ENCODE measurements at regions not wholly inside any gene's neighbourhood (a gene's known extent, or its start where the extent isn't known, plus 50 kb on each side); places are given as distances from the start of the nearest gene placed in this dataset.

DNA sequence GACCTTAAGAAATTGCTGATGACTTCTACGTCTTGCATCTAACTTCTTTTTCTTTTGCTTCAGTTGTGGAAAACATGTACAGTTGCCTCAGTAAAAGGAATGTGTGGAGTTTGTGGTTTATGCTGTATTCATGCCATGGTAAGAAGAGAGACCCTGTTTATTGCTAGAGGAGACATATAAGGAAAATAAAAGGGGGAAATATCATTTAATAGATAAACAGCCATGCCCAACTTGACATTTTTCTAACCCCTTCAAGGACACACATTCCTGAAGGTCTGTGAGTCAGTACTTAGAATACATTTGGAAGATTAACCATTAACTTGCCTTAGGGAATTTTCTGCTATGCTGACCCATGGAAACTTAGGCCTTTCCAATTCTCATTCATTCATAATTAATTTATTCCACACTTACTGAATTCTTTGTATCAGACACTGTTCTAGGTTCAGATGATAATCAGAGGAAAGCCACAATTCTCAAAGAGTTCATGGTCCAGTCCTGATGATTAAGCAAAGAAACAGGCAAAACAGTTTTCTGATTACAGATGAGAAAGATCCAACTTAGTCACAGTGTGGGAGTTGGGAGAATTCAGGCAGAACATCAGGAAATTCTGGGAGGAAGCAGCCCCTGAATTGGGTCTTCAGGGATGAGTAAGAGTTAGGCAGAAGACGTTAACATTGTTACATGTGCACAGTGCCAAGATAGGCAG is 329.8 kb upstream of the RASGRP1 start:
- DNase-seq: no peak

- DNase-seq: no peak
Observed at GRCh38 chr15:38895326-38896255, 331.0 kb upstream of the RASGRP1 start.

DNA sequence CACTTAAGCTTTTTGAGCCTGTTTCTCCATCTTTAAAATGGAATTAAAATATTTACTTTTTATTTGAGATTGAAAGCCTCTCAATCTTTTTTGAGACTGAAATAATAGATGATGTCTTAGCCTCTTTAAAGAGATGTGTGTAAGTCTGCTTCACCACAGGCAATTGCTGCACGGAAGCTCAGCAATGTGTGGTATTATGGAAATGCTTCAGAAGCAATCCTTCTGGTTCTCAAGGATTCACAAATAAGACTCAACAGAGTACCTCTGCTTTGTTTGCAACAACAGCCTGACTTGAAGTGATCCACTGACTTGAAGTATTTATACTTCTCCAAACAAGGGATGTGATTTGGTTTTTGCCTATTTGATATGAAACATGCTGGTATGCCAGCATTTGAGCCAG is 332.0 kb upstream of the RASGRP1 start:
- no peak for DNase-seq

GRCh38 chr15:38897551-38897950 is 332.9 kb upstream of the RASGRP1 start:
- DNase-seq: no peak

GRCh38 chr15:38898236-38898635 is 333.6 kb upstream of the RASGRP1 start:
- no peak for DNase-seq

GRCh38 chr15:38899300-38899699 is 334.7 kb upstream of the RASGRP1 start:
- no peak for DNase-seq

DNA sequence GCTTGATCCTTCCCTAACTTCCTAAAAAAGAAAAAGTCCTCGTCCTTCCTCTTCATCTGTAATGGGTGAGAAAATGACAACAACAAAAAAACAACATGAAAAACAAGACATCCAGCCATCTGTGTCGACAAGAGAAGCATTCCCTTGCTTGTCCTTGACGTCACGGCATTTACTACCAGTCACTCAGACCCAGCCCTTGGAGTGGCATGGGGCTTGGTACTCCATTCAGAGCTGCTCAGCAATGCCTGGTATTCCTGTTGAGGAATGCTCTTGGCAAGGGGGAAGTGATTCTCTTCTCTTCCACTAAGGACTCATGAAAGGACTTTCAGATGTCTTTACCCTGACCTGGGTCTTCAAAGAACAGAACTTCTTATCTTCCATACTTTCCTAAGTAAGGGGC is 339.7 kb upstream of the RASGRP1 start:
- no peak for DNase-seq

DNA sequence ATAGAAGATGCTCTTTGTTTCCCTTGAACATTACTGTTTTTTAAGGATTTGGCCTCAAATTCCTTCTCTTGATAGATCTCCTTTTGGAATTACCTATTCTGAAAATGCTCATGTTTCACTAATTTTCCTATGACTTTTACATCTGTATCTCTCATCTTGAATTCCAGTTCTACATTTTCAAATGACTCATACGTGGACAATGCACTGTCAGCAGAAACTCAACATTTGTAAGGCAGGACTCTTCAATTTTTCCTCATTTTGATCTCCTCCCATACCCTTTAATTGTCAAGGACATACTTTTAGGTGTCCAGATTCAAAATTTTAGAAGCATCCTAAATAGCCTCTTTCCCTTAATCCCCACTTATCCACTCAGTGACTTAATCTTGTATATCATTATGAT is 341.0 kb upstream of the RASGRP1 start:
- DNase-seq: no peak

DNA sequence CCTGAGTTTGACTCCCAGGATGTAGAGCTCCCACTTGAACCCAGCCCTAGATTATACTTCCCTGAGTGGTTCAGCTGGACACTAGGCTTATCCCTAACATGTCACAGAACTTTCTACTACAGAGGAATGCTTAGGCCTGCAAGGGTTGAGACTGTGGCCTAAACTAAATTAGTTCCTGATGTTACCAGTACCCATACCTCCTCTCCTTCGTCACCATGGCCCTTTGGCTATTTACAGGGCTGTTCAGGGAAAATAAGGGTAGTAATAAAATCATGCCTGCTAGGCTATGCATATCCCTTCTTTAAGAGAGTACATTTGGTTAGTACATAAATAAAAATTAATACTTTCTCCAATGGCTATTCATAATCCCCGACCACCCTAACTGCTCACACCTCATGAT is 356.4 kb upstream of the RASGRP1 start:
- no peak for DNase-seq

DNA sequence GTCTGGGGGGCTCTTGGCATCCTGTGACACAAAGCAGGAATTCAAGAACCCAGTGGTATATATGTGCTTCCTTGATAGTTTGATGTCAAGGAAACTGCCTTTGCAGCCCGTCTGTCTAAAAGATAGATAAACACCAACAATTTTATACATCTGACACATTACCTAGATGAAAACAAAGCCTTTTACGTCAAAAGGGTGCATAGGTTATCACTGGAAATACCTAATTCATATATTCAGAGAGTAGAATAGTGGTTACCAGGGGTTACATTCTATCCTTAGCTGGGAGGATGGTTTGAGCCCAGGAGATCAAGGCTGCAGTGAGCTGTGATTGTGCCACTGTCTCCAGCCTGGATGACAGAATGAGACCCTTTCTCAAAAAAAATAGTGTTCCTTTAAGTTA is 356.9 kb upstream of the RASGRP1 start:
- DNase-seq: no peak

DNA sequence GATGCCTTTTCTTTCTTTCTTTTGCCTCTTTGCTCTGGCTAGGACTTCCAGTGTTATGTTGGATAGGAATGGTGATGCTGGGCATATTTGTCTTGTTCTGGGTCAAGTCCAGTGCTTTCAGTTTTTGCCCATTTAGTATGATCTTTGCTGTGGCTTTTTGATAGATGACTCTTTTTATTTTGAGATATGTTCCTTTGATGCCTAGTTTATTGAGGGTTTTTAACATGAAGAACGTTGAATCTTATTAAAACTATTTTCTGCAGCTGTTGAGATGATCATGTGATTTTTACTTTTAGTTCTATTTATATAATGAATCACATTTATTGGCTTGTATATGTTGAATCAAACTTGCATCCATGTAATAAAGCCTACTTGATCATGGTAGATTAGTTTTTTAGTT is 363.8 kb upstream of the RASGRP1 start:
- no peak for DNase-seq

DNA sequence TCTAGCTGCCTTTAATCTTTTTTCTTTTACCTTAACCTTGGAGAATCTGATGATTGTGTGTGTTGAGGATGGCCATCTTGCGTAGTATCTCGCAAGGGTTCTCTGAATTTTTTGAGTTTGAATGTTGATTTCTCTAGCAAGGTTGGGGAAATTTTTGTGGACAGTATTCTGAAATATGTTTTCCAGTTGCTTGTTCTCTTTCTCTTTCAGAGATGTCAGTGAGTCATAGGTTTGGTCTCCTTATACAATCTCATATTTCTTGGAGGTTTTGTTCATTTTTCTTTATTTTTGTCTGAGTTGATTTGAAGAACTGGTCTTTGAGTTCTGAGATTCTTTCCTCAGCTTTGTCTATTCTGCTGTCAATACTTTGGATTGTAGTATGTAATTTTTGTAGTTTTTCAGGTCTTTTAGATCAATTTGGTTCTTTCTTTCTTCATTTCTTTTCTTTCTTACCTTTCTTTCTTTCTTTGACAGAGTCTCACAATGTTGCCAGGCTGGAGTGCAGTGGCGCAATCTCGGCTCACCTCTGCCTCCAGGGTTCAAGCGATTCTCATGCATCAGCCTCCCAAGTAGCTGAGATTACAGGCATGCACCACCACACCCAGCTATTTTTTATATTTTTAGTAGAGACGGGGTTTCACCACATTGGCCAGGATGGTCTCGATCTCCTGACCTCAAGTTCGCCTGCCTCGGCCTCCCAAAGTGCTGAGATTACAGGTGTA is 366.4 kb upstream of the RASGRP1 start:
- no peak for DNase-seq

- no peak for DNase-seq
Observed at GRCh38 chr15:38941399-38941953, 376.9 kb upstream of the RASGRP1 start.

DNA sequence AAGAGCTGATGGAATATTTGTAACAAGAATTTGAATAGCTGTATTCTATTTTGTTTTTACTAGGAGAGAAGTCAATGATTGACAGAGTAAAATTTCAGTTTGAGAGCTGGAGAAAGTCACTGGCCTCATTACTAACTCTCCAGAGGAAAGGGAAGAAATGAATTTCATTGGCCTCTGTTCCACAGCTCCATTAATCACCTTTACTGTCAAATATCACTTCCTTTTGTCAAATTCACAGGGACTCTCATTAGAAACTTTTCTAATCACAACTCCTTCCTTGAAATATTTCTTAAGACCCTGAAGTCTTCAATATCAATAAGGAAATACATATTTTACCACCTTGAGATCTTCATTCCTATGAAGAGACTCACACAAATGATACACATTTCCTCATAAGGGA is 379.9 kb upstream of the RASGRP1 start:
- no peak for DNase-seq

DNA sequence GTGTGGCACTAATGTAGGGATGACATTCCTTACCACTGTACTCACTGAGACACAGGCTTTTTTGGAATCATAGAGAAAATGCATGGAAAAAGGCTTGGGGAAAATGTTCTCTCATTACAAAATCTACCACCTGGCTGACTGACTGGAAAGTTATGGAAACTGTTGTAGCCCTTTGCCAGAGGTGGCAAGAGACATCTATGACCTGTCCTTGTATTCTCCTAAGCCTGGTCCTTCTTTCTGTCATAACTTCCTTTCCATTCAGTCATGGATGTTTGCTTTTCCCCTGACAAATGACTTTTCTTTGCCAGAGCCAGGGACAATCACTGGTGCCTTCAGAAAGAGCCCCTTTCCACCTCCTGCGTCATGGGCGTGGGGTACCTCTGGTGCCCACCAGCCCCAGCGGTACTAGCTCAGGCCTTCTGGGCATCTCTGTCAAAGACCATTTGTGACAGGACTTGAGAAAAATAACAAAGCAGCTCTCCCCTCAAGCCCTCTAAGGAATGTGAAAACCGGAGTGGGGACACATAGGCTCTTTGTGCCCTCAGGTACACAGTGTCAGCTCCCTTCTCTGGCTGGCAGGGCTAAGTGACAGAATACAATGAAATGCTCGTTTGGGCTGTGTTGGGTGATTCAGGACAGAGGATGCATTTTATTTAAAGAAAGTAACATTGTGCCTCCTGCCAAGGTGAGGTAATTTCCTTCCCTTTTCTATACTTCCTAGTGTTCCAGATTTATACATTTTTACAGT is 381.1 kb upstream of the RASGRP1 start:
- DNase-seq: no peak

GRCh38 chr15:38954090-38954489 is 389.5 kb upstream of the RASGRP1 start:
- DNase-seq: no peak

- no peak for DNase-seq
Observed at GRCh38 chr15:38961456-38961855, 396.8 kb upstream of the RASGRP1 start.

DNA sequence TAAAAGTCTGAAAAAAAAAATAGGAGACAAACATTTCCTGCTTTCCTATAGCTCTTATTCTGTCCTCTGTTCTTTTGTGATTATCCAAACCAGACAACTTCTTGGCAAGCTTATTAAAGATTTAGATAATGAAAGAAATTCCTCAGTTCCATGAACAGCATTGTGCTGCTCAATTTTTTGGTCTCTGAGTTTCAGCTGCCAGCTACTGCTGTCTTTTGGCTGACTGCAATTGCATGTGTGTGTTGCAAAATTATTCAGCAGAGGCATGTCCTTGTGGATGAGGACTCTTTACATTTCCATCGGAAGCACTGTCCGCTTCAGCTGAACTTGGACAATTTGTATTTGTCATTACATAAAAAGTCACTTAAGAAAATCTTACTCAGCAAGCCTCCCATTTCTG is 397.3 kb upstream of the RASGRP1 start:
- DNase-seq: no peak

DNA sequence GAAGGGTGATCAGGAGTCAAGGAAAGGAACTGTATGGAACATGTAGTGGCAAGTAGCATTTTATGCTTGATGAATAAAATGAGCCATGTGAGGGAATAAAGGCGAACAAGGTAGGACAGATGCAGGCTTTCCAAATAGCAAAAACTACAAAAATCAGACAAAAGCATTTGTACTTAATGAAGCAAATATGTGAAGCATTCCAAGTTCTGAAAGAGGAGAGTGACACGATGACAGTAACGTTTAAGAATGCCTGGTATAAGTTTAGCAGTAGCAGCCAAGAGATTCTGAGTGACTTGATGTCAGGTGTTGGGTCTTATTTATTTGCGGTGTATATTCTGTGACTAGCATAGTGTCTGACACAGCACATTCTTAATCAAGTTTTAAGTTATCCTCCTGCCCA is 408.2 kb upstream of the RASGRP1 start:
- no peak for DNase-seq

DNA sequence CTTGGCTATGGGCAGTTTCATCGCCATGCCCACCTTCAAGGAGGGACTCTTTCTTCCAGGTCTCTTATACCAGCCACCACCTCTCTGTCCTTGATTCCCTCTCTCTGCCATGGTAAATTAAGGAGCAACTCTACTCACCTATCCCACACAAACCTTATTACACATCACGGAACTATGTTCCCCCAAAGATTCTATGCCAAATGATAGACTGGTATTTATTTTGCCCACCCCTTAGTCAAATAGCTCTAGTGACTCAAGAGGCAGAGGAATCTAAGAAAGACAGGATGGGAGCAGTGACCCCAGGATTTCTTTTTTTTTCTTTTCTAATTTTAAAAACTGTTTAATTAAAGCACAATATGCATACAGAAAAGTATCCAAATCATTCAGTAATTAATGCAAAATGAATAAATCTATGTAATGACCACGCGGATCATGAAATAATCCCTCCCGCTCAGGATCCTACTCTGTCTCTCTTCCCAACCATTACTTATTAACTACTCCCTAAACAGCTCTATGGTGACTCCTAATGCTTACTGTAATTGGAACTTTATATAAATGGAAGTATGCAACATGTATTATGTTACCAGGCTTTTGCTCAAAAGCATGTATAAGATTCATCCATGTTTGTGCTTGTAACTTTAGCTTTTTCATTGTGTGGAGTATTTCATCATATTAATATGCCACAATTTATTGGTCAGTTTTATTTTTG is 410.8 kb upstream of the RASGRP1 start:
- DNase-seq: no peak

DNA sequence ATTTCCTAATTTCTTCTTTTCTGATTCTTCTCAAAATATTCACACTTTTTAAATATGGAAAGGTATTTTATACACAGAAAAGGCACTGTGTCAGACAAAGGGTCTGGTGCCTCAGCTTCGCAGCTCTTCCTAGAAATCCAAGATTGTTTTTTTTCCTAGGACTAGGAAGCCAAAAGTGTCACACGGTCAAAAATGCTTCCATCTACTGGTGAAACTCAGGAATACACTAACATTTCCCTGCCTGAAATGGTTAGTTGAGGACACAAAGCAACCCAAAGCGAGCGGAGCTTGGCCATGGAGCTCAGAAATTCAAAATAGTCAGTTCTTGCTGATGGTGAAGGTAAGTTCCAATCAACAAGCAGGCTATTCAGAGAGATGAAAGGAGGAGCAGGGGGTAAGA is 426.5 kb upstream of the RASGRP1 start:
- no peak for DNase-seq

- DNase-seq: no peak
Observed at GRCh38 chr15:38991701-38992100, 427.1 kb upstream of the RASGRP1 start.

All from activated CD4-positive, alpha-beta T cell treated with anti-CD3 and anti-CD28 coated beads for 4 hours (primary cell).